ENCODE measurements at regions not wholly inside any gene's neighbourhood (a gene's known extent, or its start where the extent isn't known, plus 50 kb on each side); places are given as distances from the start of the nearest gene placed in this dataset.

DNA sequence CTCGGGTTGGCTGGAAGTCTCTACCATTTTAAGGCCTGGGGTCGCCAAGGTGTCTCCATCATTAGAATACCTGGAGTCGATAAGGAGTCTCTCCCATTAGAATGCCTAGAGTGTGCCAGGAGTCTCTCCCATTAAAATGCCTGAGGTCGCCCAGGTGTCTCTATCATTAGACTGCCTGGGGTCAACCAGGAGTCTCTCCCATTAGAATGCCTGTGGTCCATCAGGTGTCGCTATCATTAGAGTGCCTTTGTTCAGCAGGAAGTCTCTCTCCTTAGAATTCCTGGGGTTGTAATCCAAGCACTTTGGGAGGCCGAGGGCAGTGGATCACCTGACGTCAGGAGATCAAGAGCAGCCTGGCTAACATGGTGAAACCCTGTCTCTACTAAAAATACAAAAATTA, 1533.0 kb downstream of the UQCRFS1 start:
- no peaks in the 10 kb centered on the region for H3K4me1 Mint-ChIP-seq
- ATAC-seq (ENCODE audit: low read depth in 2 of 2), result no peak
- H3K9me3 Mint-ChIP-seq, result peaks cover 2 to 47% (median 21%) of the 10 kb centered on the region in 7 donors

DNA sequence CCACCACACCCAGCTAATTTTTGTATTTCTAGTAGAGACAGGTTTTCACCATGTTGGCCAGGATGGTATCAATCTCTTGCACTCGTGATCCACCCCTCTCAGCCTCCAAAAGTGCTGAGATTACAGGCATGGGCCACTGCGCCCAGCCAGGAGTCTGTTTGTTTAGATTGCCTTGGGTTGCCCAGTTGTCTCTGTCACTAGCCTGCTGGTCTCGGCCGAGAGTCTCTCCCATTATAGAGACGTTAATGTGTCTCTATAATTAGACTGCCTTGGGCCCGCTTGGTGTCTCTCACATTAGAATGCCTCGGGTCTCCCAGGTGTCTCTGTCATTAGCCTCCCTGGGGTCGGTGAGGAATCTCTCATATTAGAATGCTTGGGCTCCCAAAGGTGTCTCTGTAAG, 1533.6 kb downstream of the UQCRFS1 start:
- Histone ChIP-seq H3K4me1 (ENCODE audit: control insufficient read depth, insufficient read depth, low read length, poor library complexity, severe bottlenecking) (no peaks in the 10 kb centered on the region), H3K36me3 (ENCODE audit: control insufficient read depth, insufficient read depth, low read length) (no peaks in the 10 kb centered on the region), H3K9me3 (ENCODE audit: control insufficient read depth in 2 of 2, low read length in 2 of 2) (peaks cover 4 to 56% of the 10 kb centered on the region in 2 experiments), H3K27ac (ENCODE audit: insufficient read depth, low read length, poor library complexity, severe bottlenecking) (no peak overlapping the region), H3K4me3 (ENCODE audit: low read depth, low read length) (no peak overlapping the region), H3K27me3 (ENCODE audit: control insufficient read depth, insufficient read depth, low read length) (no peaks in the 10 kb centered on the region)
- no peaks in the 10 kb centered on the region for H3K4me1 Mint-ChIP-seq
- H3K36me3 Mint-ChIP-seq, result no peaks in the 10 kb centered on the region
- H3K9me3 Mint-ChIP-seq, result peaks cover 2 to 46% (median 22%) of the 10 kb centered on the region in 7 donors
- DNase-seq (no peak), ATAC-seq (ENCODE audit: low read depth in 2 of 2) (no peak)
- no peaks in the 10 kb centered on the region for H3K27me3 Mint-ChIP-seq
- no peak overlapping the region for H3K4me3 Mint-ChIP-seq
- H3K27ac Mint-ChIP-seq, result no peak overlapping the region

More for the DNA sequence above, 1533.0 kb downstream of the UQCRFS1 start:
- Histone ChIP-seq H3K4me1 (ENCODE audit: control insufficient read depth, insufficient read depth, low read length, poor library complexity, severe bottlenecking) (no peaks in the 10 kb centered on the region), H3K4me3 (ENCODE audit: low read depth, low read length) (no peak overlapping the region), H3K9me3 (ENCODE audit: control insufficient read depth in 2 of 2, low read length in 2 of 2) (peaks cover 0 to 52% of the 10 kb centered on the region in 2 experiments), H3K36me3 (ENCODE audit: control insufficient read depth, insufficient read depth, low read length) (no peaks in the 10 kb centered on the region), H3K27ac (ENCODE audit: insufficient read depth, low read length, poor library complexity, severe bottlenecking) (no peak overlapping the region), H3K27me3 (ENCODE audit: control insufficient read depth, insufficient read depth, low read length) (no peaks in the 10 kb centered on the region)
- DNase-seq, result no peak
- no peak overlapping the region for H3K4me3 Mint-ChIP-seq
- no peak overlapping the region for H3K27ac Mint-ChIP-seq
- H3K36me3 Mint-ChIP-seq, result no peaks in the 10 kb centered on the region
- H3K27me3 Mint-ChIP-seq, result no peaks in the 10 kb centered on the region

DNA sequence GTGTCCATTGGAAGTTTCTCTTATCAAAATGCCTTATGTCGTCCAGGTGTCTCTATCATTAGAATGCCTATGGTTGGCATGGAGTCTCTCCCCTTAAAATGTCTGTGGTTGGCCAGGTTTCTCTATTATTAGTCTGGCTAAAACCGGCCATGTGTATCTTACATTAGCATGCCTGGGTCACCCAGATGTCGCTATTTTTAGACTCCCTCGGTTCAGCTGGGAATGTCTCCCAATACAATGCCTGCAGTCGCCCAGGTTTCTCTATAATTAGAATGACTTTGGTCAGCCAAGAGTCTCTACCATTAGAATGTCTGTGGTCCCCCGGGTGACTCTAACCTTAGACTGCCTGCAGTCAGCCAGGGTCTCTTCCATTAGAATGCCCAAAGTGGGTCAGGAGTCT, 1536.1 kb downstream of the UQCRFS1 start:
- DNase-seq (no peak), ATAC-seq (ENCODE audit: low read depth in 2 of 2) (no peak)
- H3K27ac Mint-ChIP-seq, result no peak overlapping the region
- Histone ChIP-seq H3K36me3 (ENCODE audit: control insufficient read depth, insufficient read depth, low read length) (no peaks in the 10 kb centered on the region), H3K9me3 (ENCODE audit: control insufficient read depth in 2 of 2, low read length in 2 of 2) (peaks cover 4 to 81% of the 10 kb centered on the region in 2 experiments), H3K27me3 (ENCODE audit: control insufficient read depth, insufficient read depth, low read length) (no peaks in the 10 kb centered on the region), H3K4me1 (ENCODE audit: control insufficient read depth, insufficient read depth, low read length, poor library complexity, severe bottlenecking) (no peaks in the 10 kb centered on the region), H3K4me3 (ENCODE audit: low read depth, low read length) (no peak overlapping the region), H3K27ac (ENCODE audit: insufficient read depth, low read length, poor library complexity, severe bottlenecking) (no peak overlapping the region)
- H3K27me3 Mint-ChIP-seq, result no peaks in the 10 kb centered on the region
- H3K36me3 Mint-ChIP-seq, result no peaks in the 10 kb centered on the region
- H3K4me3 Mint-ChIP-seq, result no peak overlapping the region
- no peaks in the 10 kb centered on the region for H3K4me1 Mint-ChIP-seq
- H3K9me3 Mint-ChIP-seq, result peaks cover 2 to 57% (median 23%) of the 10 kb centered on the region in 7 donors

DNA sequence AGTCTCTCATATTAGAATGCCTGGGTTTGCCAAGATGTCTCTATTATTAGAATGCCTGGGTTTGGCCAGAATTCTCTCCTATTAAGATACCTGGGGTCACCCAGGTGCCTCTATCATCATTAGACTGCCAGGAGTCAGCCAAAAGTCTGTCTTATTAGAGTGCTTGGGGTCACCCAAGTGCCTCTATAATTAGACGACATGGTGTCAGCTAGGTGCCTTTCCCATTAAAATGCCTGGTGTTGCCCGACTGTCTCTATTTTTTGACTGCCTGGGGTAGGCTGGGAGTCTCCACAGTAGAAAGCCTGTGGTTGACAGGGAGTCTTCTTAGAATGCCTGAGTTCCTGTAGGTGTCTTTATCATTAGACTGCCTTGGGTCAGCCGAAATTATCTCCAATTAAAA, 1536.6 kb downstream of the UQCRFS1 start:
- H3K27me3 ChIP-seq (ENCODE audit: control insufficient read depth, insufficient read depth, low read length), result no peaks in the 10 kb centered on the region
- H3K4me3 ChIP-seq (ENCODE audit: low read depth, low read length), result no peak overlapping the region
- Mint-ChIP-seq H3K9me3 (peaks cover 2 to 57% (median 23%) of the 10 kb centered on the region in 7 donors), H3K4me3 (no peak overlapping the region), H3K36me3 (no peaks in the 10 kb centered on the region), H3K4me1 (no peaks in the 10 kb centered on the region), H3K27ac (no peak overlapping the region), H3K27me3 (no peaks in the 10 kb centered on the region)
- no peaks in the 10 kb centered on the region for H3K36me3 ChIP-seq (ENCODE audit: control insufficient read depth, insufficient read depth, low read length)
- H3K9me3 ChIP-seq (ENCODE audit: control insufficient read depth in 2 of 2, low read length in 2 of 2), result peaks cover 4 to 86% of the 10 kb centered on the region in 2 experiments
- no peaks in the 10 kb centered on the region for H3K4me1 ChIP-seq (ENCODE audit: control insufficient read depth, insufficient read depth, low read length, poor library complexity, severe bottlenecking)
- DNase-seq (no peak), ATAC-seq (ENCODE audit: low read depth in 2 of 2) (no peak)
- no peak overlapping the region for H3K27ac ChIP-seq (ENCODE audit: insufficient read depth, low read length, poor library complexity, severe bottlenecking)

DNA sequence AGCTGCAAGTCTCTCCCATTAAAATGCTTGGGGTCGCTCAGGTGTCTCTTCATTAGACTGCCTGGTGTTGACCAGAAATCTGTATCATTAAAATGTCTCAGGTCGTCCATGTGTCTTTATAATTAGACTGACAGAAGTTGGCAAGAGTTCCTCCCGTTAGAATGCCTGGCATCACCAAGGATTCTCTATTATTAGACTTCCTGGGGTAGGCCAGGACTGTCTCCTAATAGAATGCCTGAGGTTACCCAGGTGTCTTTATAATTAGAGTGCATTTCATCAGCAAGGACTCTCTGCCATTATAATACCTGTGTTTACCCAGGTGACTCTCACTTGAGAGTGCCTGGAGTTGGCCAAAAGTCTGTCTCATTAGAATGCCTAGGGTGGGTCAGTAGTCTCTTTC, 1537.2 kb downstream of the UQCRFS1 start:
- Mint-ChIP-seq H3K27ac (no peak overlapping the region), H3K27me3 (no peaks in the 10 kb centered on the region), H3K4me3 (no peak overlapping the region), H3K9me3 (peaks cover 2 to 58% (median 23%) of the 10 kb centered on the region in 7 donors), H3K36me3 (no peaks in the 10 kb centered on the region), H3K4me1 (no peaks in the 10 kb centered on the region)
- Histone ChIP-seq H3K36me3 (ENCODE audit: control insufficient read depth, insufficient read depth, low read length) (no peaks in the 10 kb centered on the region), H3K4me3 (ENCODE audit: low read depth, low read length) (no peak overlapping the region), H3K27me3 (ENCODE audit: control insufficient read depth, insufficient read depth, low read length) (no peaks in the 10 kb centered on the region), H3K4me1 (ENCODE audit: control insufficient read depth, insufficient read depth, low read length, poor library complexity, severe bottlenecking) (no peaks in the 10 kb centered on the region), H3K9me3 (ENCODE audit: control insufficient read depth in 2 of 2, low read length in 2 of 2) (peaks cover 4 to 91% of the 10 kb centered on the region in 2 experiments), H3K27ac (ENCODE audit: insufficient read depth, low read length, poor library complexity, severe bottlenecking) (no peak overlapping the region)
- DNase-seq (no peak), ATAC-seq (ENCODE audit: low read depth in 2 of 2) (no peak)

DNA sequence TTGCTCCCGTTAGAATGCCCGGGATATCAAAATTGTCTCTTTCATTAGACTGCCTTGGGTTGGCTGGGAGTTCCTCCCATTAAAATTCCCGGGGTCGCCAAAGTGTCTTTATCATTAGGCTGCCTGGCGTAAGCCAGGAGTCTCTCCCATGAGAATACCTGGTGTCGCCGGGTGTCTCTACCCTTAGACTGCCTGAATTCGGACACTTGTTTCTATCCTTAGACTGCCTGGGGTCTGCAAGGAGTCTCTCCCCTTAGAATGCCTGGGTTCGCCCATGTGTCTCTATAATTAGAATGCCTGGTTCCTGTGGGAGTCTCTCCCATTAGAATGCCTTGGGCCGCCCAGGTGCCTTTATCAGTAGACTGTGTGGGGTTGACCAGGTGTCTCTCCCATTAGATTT, 1538.2 kb downstream of the UQCRFS1 start:
- H3K27me3 Mint-ChIP-seq, result no peaks in the 10 kb centered on the region
- no peak overlapping the region for H3K27ac Mint-ChIP-seq
- H3K36me3 ChIP-seq (ENCODE audit: control insufficient read depth, insufficient read depth, low read length), result no peaks in the 10 kb centered on the region
- H3K27ac ChIP-seq (ENCODE audit: insufficient read depth, low read length, poor library complexity, severe bottlenecking), result no peak overlapping the region
- H3K9me3 Mint-ChIP-seq, result peaks cover 2 to 61% (median 21%) of the 10 kb centered on the region in 7 donors
- no peaks in the 10 kb centered on the region for H3K27me3 ChIP-seq (ENCODE audit: control insufficient read depth, insufficient read depth, low read length)
- peaks cover 4 to 90% of the 10 kb centered on the region in 2 experiments for H3K9me3 ChIP-seq (ENCODE audit: control insufficient read depth in 2 of 2, low read length in 2 of 2)
- no peak for DNase-seq
- H3K4me3 Mint-ChIP-seq, result no peak overlapping the region
- H3K4me3 ChIP-seq (ENCODE audit: low read depth, low read length), result no peak overlapping the region
- no peaks in the 10 kb centered on the region for H3K4me1 Mint-ChIP-seq
- ATAC-seq (ENCODE audit: low read depth in 2 of 2), result no peak
- H3K36me3 Mint-ChIP-seq, result no peaks in the 10 kb centered on the region
- no peaks in the 10 kb centered on the region for H3K4me1 ChIP-seq (ENCODE audit: control insufficient read depth, insufficient read depth, low read length, poor library complexity, severe bottlenecking)

DNA sequence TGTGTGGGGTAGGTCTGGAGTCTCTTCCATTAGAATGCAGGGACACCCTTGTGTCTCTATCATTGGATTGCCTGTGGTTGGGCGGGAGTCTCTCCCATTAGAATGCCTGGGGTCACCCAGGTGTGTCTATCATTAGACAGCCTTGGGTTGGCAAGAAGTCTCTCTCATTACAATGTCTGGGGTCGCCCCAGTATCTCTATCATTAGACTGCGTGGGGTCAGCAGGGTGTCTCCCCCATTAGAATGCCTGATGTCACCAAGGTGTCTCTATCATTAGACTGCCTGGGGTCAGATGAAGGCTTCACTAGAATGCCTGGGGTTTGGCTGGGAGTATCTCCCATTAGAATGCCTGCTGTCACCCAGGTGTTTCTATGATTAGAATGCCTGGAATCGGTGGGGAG, 1539.0 kb downstream of the UQCRFS1 start:
- Histone ChIP-seq H3K4me3 (ENCODE audit: low read depth, low read length) (no peak overlapping the region), H3K27ac (ENCODE audit: insufficient read depth, low read length, poor library complexity, severe bottlenecking) (no peak overlapping the region), H3K9me3 (ENCODE audit: control insufficient read depth in 2 of 2, low read length in 2 of 2) (peaks cover 4 to 85% of the 10 kb centered on the region in 2 experiments), H3K4me1 (ENCODE audit: control insufficient read depth, insufficient read depth, low read length, poor library complexity, severe bottlenecking) (no peaks in the 10 kb centered on the region), H3K27me3 (ENCODE audit: control insufficient read depth, insufficient read depth, low read length) (no peaks in the 10 kb centered on the region), H3K36me3 (ENCODE audit: control insufficient read depth, insufficient read depth, low read length) (no peaks in the 10 kb centered on the region)
- no peaks in the 10 kb centered on the region for H3K27me3 Mint-ChIP-seq
- no peak overlapping the region for H3K4me3 Mint-ChIP-seq
- ATAC-seq (ENCODE audit: low read depth in 2 of 2) (no peak), DNase-seq (no peak)
- H3K9me3 Mint-ChIP-seq, result peaks cover 2 to 56% (median 18%) of the 10 kb centered on the region in 7 donors
- no peak overlapping the region for H3K27ac Mint-ChIP-seq
- no peaks in the 10 kb centered on the region for H3K4me1 Mint-ChIP-seq
- no peaks in the 10 kb centered on the region for H3K36me3 Mint-ChIP-seq

DNA sequence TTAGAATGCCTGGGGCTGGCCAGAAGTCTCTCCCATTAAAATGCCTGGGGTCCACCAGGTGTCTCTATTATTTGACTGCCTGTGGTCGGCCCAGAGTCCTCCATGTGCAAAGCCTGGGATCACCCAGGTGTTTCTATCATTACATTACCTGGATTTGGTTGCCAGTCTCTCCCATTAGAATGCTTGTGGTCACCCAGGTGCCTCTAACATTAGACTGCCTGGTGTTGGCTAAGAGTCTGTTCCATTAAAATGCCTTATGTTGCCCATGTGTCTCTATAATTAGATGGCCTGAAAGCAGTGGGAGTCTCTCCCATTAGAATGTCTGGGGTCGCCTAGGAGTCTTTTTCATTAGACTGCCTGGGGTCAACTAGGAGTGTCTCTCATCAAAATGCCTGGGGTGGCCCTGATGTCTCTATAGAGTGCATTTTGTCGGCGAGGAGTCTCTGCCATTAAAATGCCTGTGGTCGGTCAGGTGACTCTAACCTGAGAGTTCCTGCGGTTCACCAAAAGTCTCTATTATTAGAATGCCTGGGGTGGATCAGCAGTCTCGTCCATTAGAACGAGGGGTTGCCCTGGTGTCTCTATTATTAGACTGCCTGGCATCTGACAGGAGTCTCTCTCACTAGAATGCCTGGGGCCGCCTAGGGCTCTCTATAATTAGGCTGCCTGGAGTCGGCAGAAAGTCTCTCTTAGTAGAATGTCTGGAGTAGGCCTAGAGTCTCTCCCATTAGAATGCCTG, 1540.5 kb downstream of the UQCRFS1 start:
- no peak overlapping the region for H3K27ac Mint-ChIP-seq
- ATAC-seq (ENCODE audit: low read depth in 2 of 2) (no peak), DNase-seq (no peak)
- H3K4me1 ChIP-seq (ENCODE audit: control insufficient read depth, insufficient read depth, low read length, poor library complexity, severe bottlenecking), result no peaks in the 10 kb centered on the region
- H3K36me3 Mint-ChIP-seq, result no peaks in the 10 kb centered on the region
- H3K4me1 Mint-ChIP-seq, result no peaks in the 10 kb centered on the region
- no peak overlapping the region for H3K4me3 ChIP-seq (ENCODE audit: low read depth, low read length)
- no peak overlapping the region for H3K27ac ChIP-seq (ENCODE audit: insufficient read depth, low read length, poor library complexity, severe bottlenecking)
- H3K9me3 ChIP-seq (ENCODE audit: control insufficient read depth in 2 of 2, low read length in 2 of 2), result peaks cover 4 to 72% of the 10 kb centered on the region in 2 experiments
- H3K4me3 Mint-ChIP-seq, result no peak overlapping the region
- H3K36me3 ChIP-seq (ENCODE audit: control insufficient read depth, insufficient read depth, low read length), result no peaks in the 10 kb centered on the region
- peaks cover 2 to 45% (median 12%) of the 10 kb centered on the region in 7 donors for H3K9me3 Mint-ChIP-seq
- H3K27me3 Mint-ChIP-seq, result no peaks in the 10 kb centered on the region
- no peaks in the 10 kb centered on the region for H3K27me3 ChIP-seq (ENCODE audit: control insufficient read depth, insufficient read depth, low read length)

Measured in CD4-positive, CD25-positive, alpha-beta regulatory T cell (primary cell).